ENCODE measurements at regions not wholly inside any gene's neighbourhood (a gene's known extent, or its start where the extent isn't known, plus 50 kb on each side); places are given as distances from the start of the nearest gene placed in this dataset.

GRCh38 chr4:81965454-81965853, 408.3 kb downstream of the HNRNPD start:
- H3K27ac ChIP-seq (ENCODE audit: low read depth in 1 of 2, low read length in 2 of 2): no peak overlapping the region
- H3K4me1 ChIP-seq (ENCODE audit: control insufficient read depth in 1 of 2, insufficient read depth in 2 of 2, low read length in 2 of 2): no peaks in the 10 kb centered on the region
- ATAC-seq (ENCODE audit: low FRiP score) (no peak), DNase-seq (no peak)
- H3K9me3 ChIP-seq (ENCODE audit: control insufficient read depth, low read length): no peaks in the 10 kb centered on the region
- no peak overlapping the region for H3K4me3 ChIP-seq (ENCODE audit: low read length in 2 of 2)
- WGBS, 2 donors: 59 to 61% methylated on average over 1 of the region's 1 CpG
- intact Hi-C loops (cut with DNase I): no loop called here
- no peaks in the 10 kb centered on the region for H3K36me3 ChIP-seq (ENCODE audit: control insufficient read depth in 1 of 2, insufficient read depth in 2 of 2, low read length in 1 of 2)
- H3K27me3 ChIP-seq (ENCODE audit: control insufficient read depth in 1 of 2, insufficient read depth in 2 of 2, low read length in 1 of 2): peaks cover 0 to 1% of the 10 kb centered on the region in 2 donors

- Histone ChIP-seq H3K4me1 (ENCODE audit: control insufficient read depth in 1 of 2, insufficient read depth in 2 of 2, low read length in 2 of 2) (no peaks in the 10 kb centered on the region), H3K27me3 (ENCODE audit: control insufficient read depth in 1 of 2, insufficient read depth in 2 of 2, low read length in 1 of 2) (peaks cover 0 to 2% of the 10 kb centered on the region in 2 donors), H3K36me3 (ENCODE audit: control insufficient read depth in 1 of 2, insufficient read depth in 2 of 2, low read length in 1 of 2) (no peaks in the 10 kb centered on the region), H3K4me3 (ENCODE audit: low read length in 2 of 2) (no peak overlapping the region), H3K27ac (ENCODE audit: low read depth in 1 of 2, low read length in 2 of 2) (no peak overlapping the region), H3K9me3 (ENCODE audit: control insufficient read depth, low read length) (no peaks in the 10 kb centered on the region)
- ATAC-seq (ENCODE audit: low FRiP score): no peak
- intact Hi-C loops (cut with DNase I): no loop called here
- DNase-seq: no peak
Observed at GRCh38 chr4:81963763-81964020, 410.1 kb downstream of the HNRNPD start.

- H3K4me3 ChIP-seq (ENCODE audit: low read length in 2 of 2): no peak overlapping the region
- ATAC-seq (ENCODE audit: low FRiP score) (no peak), DNase-seq (no peak)
- no peaks in the 10 kb centered on the region for H3K36me3 ChIP-seq (ENCODE audit: control insufficient read depth in 1 of 2, insufficient read depth in 2 of 2, low read length in 1 of 2)
- intact Hi-C loops (cut with DNase I): no loop called here
- no peak overlapping the region for H3K27ac ChIP-seq (ENCODE audit: low read depth in 1 of 2, low read length in 2 of 2)
- peaks cover 0 to 2% of the 10 kb centered on the region in 2 donors for H3K27me3 ChIP-seq (ENCODE audit: control insufficient read depth in 1 of 2, insufficient read depth in 2 of 2, low read length in 1 of 2)
- H3K4me1 ChIP-seq (ENCODE audit: control insufficient read depth in 1 of 2, insufficient read depth in 2 of 2, low read length in 2 of 2): no peaks in the 10 kb centered on the region
- H3K9me3 ChIP-seq (ENCODE audit: control insufficient read depth, low read length): no peaks in the 10 kb centered on the region
- 94 to 97% methylated on average over 1 of the region's 1 CpG for WGBS, 2 donors
Observed at GRCh38 chr4:81963015-81963762, 410.6 kb downstream of the HNRNPD start.

- DNase-seq (no peak), ATAC-seq (ENCODE audit: low FRiP score) (no peak)
- 45 to 54% methylated on average over 4 of the region's 4 CpGs for WGBS, 2 donors
- Histone ChIP-seq H3K9me3 (ENCODE audit: control insufficient read depth, low read length) (no peaks in the 10 kb centered on the region), H3K4me1 (ENCODE audit: control insufficient read depth in 1 of 2, insufficient read depth in 2 of 2, low read length in 2 of 2) (no peaks in the 10 kb centered on the region), H3K27ac (ENCODE audit: low read depth in 1 of 2, low read length in 2 of 2) (no peak overlapping the region), H3K4me3 (ENCODE audit: low read length in 2 of 2) (no peak overlapping the region), H3K36me3 (ENCODE audit: control insufficient read depth in 1 of 2, insufficient read depth in 2 of 2, low read length in 1 of 2) (no peaks in the 10 kb centered on the region), H3K27me3 (ENCODE audit: control insufficient read depth in 1 of 2, insufficient read depth in 2 of 2, low read length in 1 of 2) (peaks cover 0 to 2% of the 10 kb centered on the region in 2 donors)
- intact Hi-C loops (cut with DNase I): no loop called here
Observed at GRCh38 chr4:81960961-81961360, 412.8 kb downstream of the HNRNPD start.

- Histone ChIP-seq H3K9me3 (ENCODE audit: control insufficient read depth, low read length) (no peaks in the 10 kb centered on the region), H3K36me3 (ENCODE audit: control insufficient read depth in 1 of 2, insufficient read depth in 2 of 2, low read length in 1 of 2) (no peaks in the 10 kb centered on the region), H3K4me1 (ENCODE audit: control insufficient read depth in 1 of 2, insufficient read depth in 2 of 2, low read length in 2 of 2) (no peaks in the 10 kb centered on the region), H3K27ac (ENCODE audit: low read depth in 1 of 2, low read length in 2 of 2) (no peak overlapping the region), H3K27me3 (ENCODE audit: control insufficient read depth in 1 of 2, insufficient read depth in 2 of 2, low read length in 1 of 2) (no peaks in the 10 kb centered on the region), H3K4me3 (ENCODE audit: low read length in 2 of 2) (no peak overlapping the region)
- 36 to 45% methylated on average over 3 of the region's 3 CpGs for WGBS, 2 donors
- intact Hi-C loops (cut with DNase I): no loop called here
- ATAC-seq (ENCODE audit: low FRiP score): no peak
- DNase-seq: no peak
Observed at GRCh38 chr4:81954271-81954670, 419.5 kb downstream of the HNRNPD start.

- WGBS, 2 donors: 89 to 93% methylated on average over 3 of the region's 3 CpGs
- ATAC-seq (ENCODE audit: low FRiP score) (no peak), DNase-seq (no peak)
- H3K9me3 ChIP-seq (ENCODE audit: control insufficient read depth, low read length): no peaks in the 10 kb centered on the region
- H3K4me1 ChIP-seq (ENCODE audit: control insufficient read depth in 1 of 2, insufficient read depth in 2 of 2, low read length in 2 of 2): no peaks in the 10 kb centered on the region
- H3K4me3 ChIP-seq (ENCODE audit: low read length in 2 of 2): no peak overlapping the region
- no peaks in the 10 kb centered on the region for H3K27me3 ChIP-seq (ENCODE audit: control insufficient read depth in 1 of 2, insufficient read depth in 2 of 2, low read length in 1 of 2)
- H3K27ac ChIP-seq (ENCODE audit: low read depth in 1 of 2, low read length in 2 of 2): no peak overlapping the region
- intact Hi-C loops (cut with DNase I): no loop called here
- no peaks in the 10 kb centered on the region for H3K36me3 ChIP-seq (ENCODE audit: control insufficient read depth in 1 of 2, insufficient read depth in 2 of 2, low read length in 1 of 2)
Observed at GRCh38 chr4:81951891-81952455, 421.8 kb downstream of the HNRNPD start.

GRCh38 chr4:81946996-81947395, 426.8 kb downstream of the HNRNPD start:
- WGBS, 2 donors: 20 to 22% methylated on average over 4 of the region's 4 CpGs
- intact Hi-C loops (cut with DNase I): no loop called here
- no peaks in the 10 kb centered on the region for H3K36me3 ChIP-seq (ENCODE audit: control insufficient read depth in 1 of 2, insufficient read depth in 2 of 2, low read length in 1 of 2)

GRCh38 chr4:81930506-81931238, 443.1 kb downstream of the HNRNPD start:
- no peaks in the 10 kb centered on the region for H3K4me1 ChIP-seq (ENCODE audit: control insufficient read depth in 1 of 2, insufficient read depth in 2 of 2, low read length in 2 of 2)
- H3K36me3 ChIP-seq (ENCODE audit: control insufficient read depth in 1 of 2, insufficient read depth in 2 of 2, low read length in 1 of 2): no peaks in the 10 kb centered on the region
- no peak overlapping the region for H3K4me3 ChIP-seq (ENCODE audit: low read length in 2 of 2)
- H3K27ac ChIP-seq (ENCODE audit: low read depth in 1 of 2, low read length in 2 of 2): no peak overlapping the region
- ATAC-seq (ENCODE audit: low FRiP score): no peak
- intact Hi-C loops (cut with DNase I): no loop called here
- 90 to 91% methylated on average over 3 of the region's 3 CpGs for WGBS, 2 donors
- no peaks in the 10 kb centered on the region for H3K9me3 ChIP-seq (ENCODE audit: control insufficient read depth, low read length)
- DNase-seq: no peak
- no peaks in the 10 kb centered on the region for H3K27me3 ChIP-seq (ENCODE audit: control insufficient read depth in 1 of 2, insufficient read depth in 2 of 2, low read length in 1 of 2)

More at GRCh38 chr4:81946996-81947395, 426.8 kb downstream of the HNRNPD start:
- Histone ChIP-seq H3K27ac (ENCODE audit: low read depth in 1 of 2, low read length in 2 of 2) (no peak overlapping the region), H3K9me3 (ENCODE audit: control insufficient read depth, low read length) (no peaks in the 10 kb centered on the region), H3K27me3 (ENCODE audit: control insufficient read depth in 1 of 2, insufficient read depth in 2 of 2, low read length in 1 of 2) (no peaks in the 10 kb centered on the region), H3K4me3 (ENCODE audit: low read length in 2 of 2) (no peak overlapping the region), H3K4me1 (ENCODE audit: control insufficient read depth in 1 of 2, insufficient read depth in 2 of 2, low read length in 2 of 2) (no peaks in the 10 kb centered on the region)
- DNase-seq (no peak), ATAC-seq (ENCODE audit: low FRiP score) (no peak)

- Histone ChIP-seq H3K4me3 (ENCODE audit: low read length in 2 of 2) (no peak overlapping the region), H3K36me3 (ENCODE audit: control insufficient read depth in 1 of 2, insufficient read depth in 2 of 2, low read length in 1 of 2) (no peaks in the 10 kb centered on the region), H3K27ac (ENCODE audit: low read depth in 1 of 2, low read length in 2 of 2) (no peak overlapping the region), H3K4me1 (ENCODE audit: control insufficient read depth in 1 of 2, insufficient read depth in 2 of 2, low read length in 2 of 2) (no peaks in the 10 kb centered on the region), H3K27me3 (ENCODE audit: control insufficient read depth in 1 of 2, insufficient read depth in 2 of 2, low read length in 1 of 2) (no peaks in the 10 kb centered on the region), H3K9me3 (ENCODE audit: control insufficient read depth, low read length) (no peaks in the 10 kb centered on the region)
- no peak for DNase-seq
- 16 to 26% methylated on average over 2 of the region's 2 CpGs for WGBS, 2 donors
- no peak for ATAC-seq (ENCODE audit: low FRiP score)
- intact Hi-C loops (cut with DNase I): no loop called here
Observed at GRCh38 chr4:81923140-81923539, 450.7 kb downstream of the HNRNPD start.

All from aorta (tissue), 5 donors.